NCI-H2196 treated with DMSO at 0.1 percent for 48 hours (cell line): ENCODE measurements at regions not wholly inside any gene's neighbourhood (a gene's known extent, or its start where the extent isn't known, plus 50 kb on each side); places are given as distances from the start of the nearest gene placed in this dataset.
"Not testable (repeated sequence)": the region's sequence is repeated elsewhere in the genome, so short reads cannot be mapped to it uniquely, and the experiment has no call there.

ENCODE experiments used
- DNase-seq: peaks from one replicate; lab custom pipeline; 2025; ENCODE audit not compliant: unreplicated experiment; lab: John Stamatoyannopoulos, UW

GRCh38 chr5:148741766-148742165 lies 84.6 kb upstream of the ADRB2 start:
- DNase-seq: not testable (repeated sequence)

GRCh38 chr5:148744380-148744779 lies 82.0 kb upstream of the ADRB2 start:
- DNase-seq: not testable (repeated sequence)

GRCh38 chr5:148746826-148747535 lies 79.4 kb upstream of the ADRB2 start:
- no peak for DNase-seq

GRCh38 chr5:148747536-148747906 lies 78.9 kb upstream of the ADRB2 start:
- DNase-seq: no peak

- no peak for DNase-seq
These were observed 77.6 kb upstream of the ADRB2 start for GRCh38 chr5:148748702-148749392.

GRCh38 chr5:148750614-148751013 lies 75.8 kb upstream of the ADRB2 start:
- DNase-seq: no peak

- DNase-seq: no peak
These were observed 75.4 kb upstream of the ADRB2 start for GRCh38 chr5:148751025-148751424.

- DNase-seq: not testable (repeated sequence)
These were observed 74.0 kb upstream of the ADRB2 start for GRCh38 chr5:148752375-148752774.

- DNase-seq: no peak
These were observed 67.3 kb upstream of the ADRB2 start for GRCh38 chr5:148759101-148759500.

GRCh38 chr5:148760945-148761638 lies 65.3 kb upstream of the ADRB2 start:
- no peak for DNase-seq

GRCh38 chr5:148763996-148764395 lies 62.4 kb upstream of the ADRB2 start:
- no peak for DNase-seq

GRCh38 chr5:148765061-148765460 lies 61.4 kb upstream of the ADRB2 start:
- DNase-seq: no peak

- DNase-seq: no peak
These were observed 57.5 kb upstream of the ADRB2 start for GRCh38 chr5:148768806-148769415.

- no peak for DNase-seq
These were observed 56.5 kb upstream of the ADRB2 start for GRCh38 chr5:148769941-148770340.

GRCh38 chr5:148774313-148774712 lies 52.1 kb upstream of the ADRB2 start:
- DNase-seq: no peak

GRCh38 chr5:148776261-148776660 lies 50.1 kb upstream of the ADRB2 start:
- DNase-seq: no peak
